ENCODE measurements at regions not wholly inside any gene's neighbourhood (a gene's known extent, or its start where the extent isn't known, plus 50 kb on each side); places are given as distances from the start of the nearest gene placed in this dataset.

- TF ChIP-seq CTCF (IDR thresholded peaks at IDR 0.05) (no peak), POLR2A (IDR thresholded peaks at IDR 0.05) (no peak)
Observed at GRCh38 chr2:88318956-88319330, 133.6 kb downstream of the FOXI3 start.

Measured in right lobe of liver (tissue), 4 donors.